Esophagus (tissue), 2 donors: ENCODE measurements at regions not wholly inside any gene's neighbourhood (a gene's known extent, or its start where the extent isn't known, plus 50 kb on each side); places are given as distances from the start of the nearest gene placed in this dataset.

Experiments used
- H3K27ac ChIP-seq, 2 donors: one replicate each; pipeline ENCODE4 v1.5.1; 2013; ENCODE audit warnings: low read depth in 2 of 2, mild to moderate bottlenecking in 2 of 2, inconsistent platforms in 1 of 2, low read length in 1 of 2, moderate library complexity in 1 of 2
- H3K27me3 ChIP-seq, 2 donors: one replicate each; pipeline ENCODE4 v1.6.1; 2013; ENCODE audit warnings: low read length in 2 of 2, control low read depth in 1 of 2, mild to moderate bottlenecking in 1 of 2; ENCODE audit not compliant: insufficient read depth in 2 of 2, control insufficient read depth in 1 of 2
- H3K36me3 ChIP-seq, 2 donors: one replicate each; pipeline ENCODE4 v1.6.1; 2013; ENCODE audit warnings: low read length in 1 of 2; ENCODE audit not compliant: control insufficient read depth in 2 of 2, insufficient read depth in 2 of 2
- H3K4me1 ChIP-seq, 2 donors: one replicate each; pipeline ENCODE4 v1.6.1; 2013; ENCODE audit warnings: low read length in 1 of 2; ENCODE audit not compliant: control insufficient read depth in 2 of 2, insufficient read depth in 2 of 2
- H3K4me3 ChIP-seq, 2 donors: one replicate each; pipeline ENCODE4 v1.5.1; 2013; ENCODE audit warnings: low read length in 2 of 2, mild to moderate bottlenecking in 2 of 2, low read depth in 1 of 2, moderate library complexity in 1 of 2
- H3K9me3 ChIP-seq, 2 donors: one replicate each; pipeline ENCODE4 v1.6.1; 2013; ENCODE audit warnings: mild to moderate bottlenecking in 2 of 2, low read depth in 1 of 2, low read length in 1 of 2, moderate library complexity in 1 of 2; ENCODE audit not compliant: control insufficient read depth in 2 of 2, insufficient read depth in 1 of 2
- WGBS, 2 donors: extraction: QIAGEN DNeasy Blood & Tissue Kit; methylation state at CpG; one replicate each; pipeline ENCODE4 v1.1.7; 2013; 5-methylcytosine and 5-hydroxymethylcytosine counted together
- donor health status: healthy with polysubstance abuse.
- donor health status: Bipolar disorder and iron deficiency.

- no peak overlapping the region for H3K4me3 ChIP-seq
- no peaks in the 10 kb centered on the region for H3K36me3 ChIP-seq
- 88% methylated on average over 20 of the region's 20 CpGs for WGBS, 2 donors
- H3K4me1 ChIP-seq, result peaks cover 0 to 6% of the 10 kb centered on the region in 2 donors
- no peak overlapping the region for H3K27ac ChIP-seq
- H3K9me3 ChIP-seq, result no peaks in the 10 kb centered on the region
- no peaks in the 10 kb centered on the region for H3K27me3 ChIP-seq
Observed at GRCh38 chr10:131723297-131724168, 177.3 kb upstream of the PPP2R2D start.

GRCh38 chr10:131724169-131724545 is 176.7 kb upstream of the PPP2R2D start:
- Histone ChIP-seq H3K27ac (no peak overlapping the region), H3K27me3 (no peaks in the 10 kb centered on the region), H3K9me3 (no peaks in the 10 kb centered on the region), H3K36me3 (no peaks in the 10 kb centered on the region), H3K4me1 (peaks cover 0 to 6% of the 10 kb centered on the region in 2 donors), H3K4me3 (no peak overlapping the region)
- 80 to 85% methylated on average over 10 of the region's 10 CpGs for WGBS, 2 donors

GRCh38 chr10:131724891-131725580 is 175.8 kb upstream of the PPP2R2D start:
- H3K4me1 ChIP-seq, result peaks cover 0 to 6% of the 10 kb centered on the region in 2 donors
- H3K9me3 ChIP-seq, result no peaks in the 10 kb centered on the region
- no peak overlapping the region for H3K4me3 ChIP-seq
- no peaks in the 10 kb centered on the region for H3K36me3 ChIP-seq
- WGBS, 2 donors, result 90 to 92% methylated on average over 17 of the region's 17 CpGs
- H3K27me3 ChIP-seq, result no peaks in the 10 kb centered on the region
- H3K27ac ChIP-seq, result no peak overlapping the region

GRCh38 chr10:131725581-131726069 is 175.2 kb upstream of the PPP2R2D start:
- no peaks in the 10 kb centered on the region for H3K27me3 ChIP-seq
- WGBS, 2 donors, result 88 to 90% methylated on average over 17 of the region's 17 CpGs

GRCh38 chr10:131726076-131726880 is 174.5 kb upstream of the PPP2R2D start:
- peaks cover 0 to 6% of the 10 kb centered on the region in 2 donors for H3K4me1 ChIP-seq
- WGBS, 2 donors, result 14 to 21% methylated on average over 30 of the region's 30 CpGs
- no peak overlapping the region for H3K4me3 ChIP-seq
- H3K9me3 ChIP-seq, result no peaks in the 10 kb centered on the region
- H3K27ac ChIP-seq, result no peak overlapping the region
- H3K36me3 ChIP-seq, result no peaks in the 10 kb centered on the region
- H3K27me3 ChIP-seq, result no peaks in the 10 kb centered on the region

More at GRCh38 chr10:131725581-131726069, 175.2 kb upstream of the PPP2R2D start:
- Histone ChIP-seq H3K4me1 (peaks cover 0 to 6% of the 10 kb centered on the region in 2 donors), H3K4me3 (no peak overlapping the region), H3K36me3 (no peaks in the 10 kb centered on the region), H3K9me3 (no peaks in the 10 kb centered on the region), H3K27ac (no peak overlapping the region)

GRCh38 chr10:131726967-131727366 is 173.8 kb upstream of the PPP2R2D start:
- WGBS, 2 donors, result 69 to 74% methylated on average over 14 of the region's 14 CpGs
- H3K36me3 ChIP-seq, result no peaks in the 10 kb centered on the region
- H3K27me3 ChIP-seq, result no peaks in the 10 kb centered on the region
- H3K27ac ChIP-seq, result no peak overlapping the region
- H3K9me3 ChIP-seq, result peaks cover 0 to under 1% of the 10 kb centered on the region in 2 donors
- no peak overlapping the region for H3K4me3 ChIP-seq
- H3K4me1 ChIP-seq, result peaks cover 0 to 6% of the 10 kb centered on the region in 2 donors

GRCh38 chr10:131727560-131727959 is 173.2 kb upstream of the PPP2R2D start:
- no peaks in the 10 kb centered on the region for H3K27me3 ChIP-seq
- peaks cover 0 to 6% of the 10 kb centered on the region in 2 donors for H3K9me3 ChIP-seq
- peaks cover 0 to 6% of the 10 kb centered on the region in 2 donors for H3K4me1 ChIP-seq
- H3K36me3 ChIP-seq, result no peaks in the 10 kb centered on the region
- no peak overlapping the region for H3K27ac ChIP-seq
- 92% methylated on average over 12 of the region's 12 CpGs for WGBS, 2 donors
- no peak overlapping the region for H3K4me3 ChIP-seq

GRCh38 chr10:131728286-131729228 is 172.3 kb upstream of the PPP2R2D start:
- H3K27ac ChIP-seq, result no peak overlapping the region
- peaks cover 2 to 6% of the 10 kb centered on the region in 2 donors for H3K9me3 ChIP-seq
- peaks cover 0 to 6% of the 10 kb centered on the region in 2 donors for H3K4me1 ChIP-seq
- no peaks in the 10 kb centered on the region for H3K36me3 ChIP-seq
- H3K4me3 ChIP-seq, result no peak overlapping the region
- 71 to 76% methylated on average over 16 of the region's 16 CpGs for WGBS, 2 donors
- no peaks in the 10 kb centered on the region for H3K27me3 ChIP-seq
